A673 (cell line): ENCODE measurements at regions not wholly inside any gene's neighbourhood (a gene's known extent, or its start where the extent isn't known, plus 50 kb on each side); places are given as distances from the start of the nearest gene placed in this dataset.

ENCODE experiments used
- BruUV-seq: library from RNA; stranded (reverse); fragments of 400-500 nt; replicated peaks from 2 replicates; lab custom pipeline; 2021; lab: Mats Ljungman, UMichigan
- CTCF ChIA-PET: fragments of 300-600 bp; sonication (Branson Sonifier 250); formaldehyde crosslinking; loops from one replicate; lab custom pipeline; 2022; ENCODE audit warnings: antibody characterized with exemption; lab: Charles Lee
- POLR2A ChIA-PET: fragments of 300-600 bp; sonication (Branson Sonifier 250); formaldehyde crosslinking; loops from one replicate; lab custom pipeline; 2022; ENCODE audit warnings: antibody characterized with exemption; ENCODE audit not compliant: low non-redundant PET; lab: Charles Lee
- DNase-seq: peaks from one replicate; pipeline ENCODE4 v3.0.0-alpha.2; 2015; ENCODE audit warnings: low spot score
- H3K27ac ChIP-seq: fragments of 200-600 bp; sonication (generic); 2 replicates; pipeline ENCODE4 v1.5.1; 2016; ENCODE audit warnings: mixed run types, low read depth, mild to moderate bottlenecking, mixed read lengths, antibody characterized with exemption, low read length; ENCODE audit not compliant: poor library complexity, severe bottlenecking
- H3K27me3 ChIP-seq: fragments of 200-600 bp; sonication (generic); replicated peaks from 2 replicates; pipeline ENCODE4 v1.6.1; 2017; ENCODE audit warnings: mixed run types, low read depth, mild to moderate bottlenecking, mixed read lengths, antibody characterized with exemption, low read length; ENCODE audit not compliant: insufficient read depth, poor library complexity
- H3K36me3 ChIP-seq: fragments of 200-600 bp; sonication (generic); 2 replicates; pipeline ENCODE4 v1.6.1; 2016; ENCODE audit warnings: mixed run types, mild to moderate bottlenecking, mixed read lengths, antibody characterized with exemption, low read length; ENCODE audit not compliant: insufficient read depth, poor library complexity, severe bottlenecking
- H3K4me1 ChIP-seq: fragments of 200-600 bp; sonication (generic); 2 replicates; pipeline ENCODE4 v1.6.1; 2017; ENCODE audit warnings: mixed run types, mild to moderate bottlenecking, mixed read lengths, antibody characterized with exemption, low read length; ENCODE audit not compliant: insufficient read depth, poor library complexity, severe bottlenecking
- H3K4me3 ChIP-seq: fragments of 200-600 bp; sonication (generic); 2 replicates; pipeline ENCODE4 v1.5.1; 2016; ENCODE audit warnings: low read depth, mixed run types, mild to moderate bottlenecking, mixed read lengths, low read length; ENCODE audit not compliant: poor library complexity, severe bottlenecking
- H3K9me3 ChIP-seq: fragments of 200-600 bp; sonication (generic); 2 replicates; pipeline ENCODE4 v1.6.1; 2016; ENCODE audit warnings: mixed run types, low read depth, mild to moderate bottlenecking, mixed read lengths, antibody characterized with exemption, low read length; ENCODE audit not compliant: poor library complexity, severe bottlenecking
- CTCF ChIP-seq: fragments of 300-800, 200-600 bp; sonication (generic); conservative IDR thresholded peaks from 2 replicates; pipeline ENCODE4 v1.5.1; 2017; ENCODE audit warnings: low read depth, mild to moderate bottlenecking, antibody characterized with exemption, low read length, moderate library complexity, mixed read lengths
- EZH2 ChIP-seq: fragments of 200-600 bp; sonication (generic); IDR thresholded peaks from 2 replicates; pipeline ENCODE4 v1.6.1; 2017; ENCODE audit warnings: borderline replicate concordance, low read depth, mild to moderate bottlenecking, mixed read lengths, antibody characterized with exemption, low read length; ENCODE audit not compliant: poor library complexity, severe bottlenecking
- intact Hi-C: fragments of 100-400 bp; cut with micrococcal nuclease; formaldehyde crosslinking; loops from one replicate; pipeline ENCODE4 v1.10.0; 2022; ENCODE audit not compliant: unreplicated experiment

DNA sequence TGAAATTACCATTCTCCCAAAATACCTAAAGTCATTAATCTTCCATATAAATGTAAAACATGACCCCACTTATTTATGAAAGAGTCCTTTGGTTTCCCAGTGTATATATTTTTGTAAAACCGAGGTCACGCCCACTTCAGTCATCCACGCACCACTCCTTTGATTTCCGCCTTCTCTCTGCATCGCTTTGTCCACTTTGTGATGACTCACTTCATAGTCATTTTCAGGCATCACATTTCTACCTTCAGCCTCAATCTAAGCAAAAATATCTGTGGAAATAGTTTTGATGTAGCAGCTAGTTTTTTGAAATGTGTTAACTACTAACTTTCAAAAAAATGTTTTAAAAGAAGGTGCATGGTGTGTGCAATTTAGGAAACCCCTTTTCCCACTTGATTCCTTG, 793.5 kb upstream of the SOX11 start:
- POLR2A ChIA-PET, result no interaction called here
- CTCF ChIA-PET, result no interaction called here

GRCh38 chr2:4900242-4900641, 791.9 kb upstream of the SOX11 start:
- CTCF ChIA-PET, result no interaction called here
- Histone ChIP-seq H3K27me3 (no peaks in the 10 kb centered on the region), H3K27ac (no peak overlapping the region), H3K9me3 (no peaks in the 10 kb centered on the region), H3K36me3 (no peaks in the 10 kb centered on the region), H3K4me3 (no peak overlapping the region), H3K4me1 (no peaks in the 10 kb centered on the region)
- intact Hi-C loops, result no loop called here
- DNase-seq, result no peak
- no peak for TF ChIP-seq EZH2
- TF ChIP-seq CTCF, result no peak
- POLR2A ChIA-PET, result no interaction called here
- BruUV-seq, result no TSS peak

More for the DNA sequence above, 793.5 kb upstream of the SOX11 start:
- DNase-seq, result peak; percentile 39
- TF ChIP-seq CTCF (no peak), EZH2 (no peak)
- H3K27ac ChIP-seq, result no peak overlapping the region
- H3K27me3 ChIP-seq, result no peaks in the 10 kb centered on the region
- no peaks in the 10 kb centered on the region for H3K4me1 ChIP-seq
- no peak overlapping the region for H3K4me3 ChIP-seq
- intact Hi-C loops, result no loop called here
- H3K9me3 ChIP-seq, result no peaks in the 10 kb centered on the region
- no peaks in the 10 kb centered on the region for H3K36me3 ChIP-seq
- no TSS peak for BruUV-seq

DNA sequence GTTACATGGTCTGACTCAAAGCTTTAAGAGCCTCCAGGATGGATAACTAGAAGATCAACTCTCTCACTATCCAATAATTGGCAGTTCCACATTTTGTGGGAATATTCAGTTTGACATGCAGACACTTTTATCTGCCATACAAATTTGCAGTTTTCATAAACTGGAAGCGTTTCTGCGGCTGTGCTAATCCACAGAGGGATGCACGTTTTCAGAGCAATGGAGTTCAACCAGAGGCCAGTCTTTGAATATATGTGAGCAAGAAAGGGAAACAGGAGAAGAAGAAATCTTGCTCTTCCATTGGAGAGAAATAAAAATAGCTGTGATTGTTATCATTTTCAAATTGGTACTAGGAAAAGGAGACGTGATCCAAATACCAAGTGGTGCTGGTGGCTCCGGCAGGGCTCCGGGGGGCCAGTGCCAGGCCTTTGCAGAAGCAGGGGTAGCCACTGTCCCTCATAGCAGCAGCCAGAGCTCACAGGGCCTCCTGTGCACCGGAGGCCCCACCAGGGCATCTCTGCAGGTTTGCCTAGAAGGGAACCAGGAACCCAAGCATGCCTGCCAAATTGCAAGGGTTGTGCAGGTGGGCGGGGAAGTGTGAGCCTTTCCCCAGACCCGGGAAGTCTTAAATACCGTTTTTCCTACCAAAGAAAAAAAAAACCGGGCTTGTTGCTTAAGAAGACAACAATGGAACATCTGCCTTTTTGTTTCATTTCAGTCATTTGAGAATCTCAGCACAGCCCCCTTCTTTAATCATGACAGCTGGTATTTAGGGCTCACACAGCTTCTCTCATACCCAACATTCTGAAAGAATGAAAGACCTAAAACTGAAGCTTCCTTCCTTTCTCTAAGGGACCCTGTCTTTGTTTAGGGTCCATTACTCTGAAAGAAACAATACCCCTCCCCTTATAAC, 791.1 kb upstream of the SOX11 start:
- H3K36me3 ChIP-seq, result no peaks in the 10 kb centered on the region
- DNase-seq, result no peak
- H3K4me1 ChIP-seq, result no peaks in the 10 kb centered on the region
- no peak overlapping the region for H3K27ac ChIP-seq
- H3K9me3 ChIP-seq, result no peaks in the 10 kb centered on the region
- BruUV-seq, result no TSS peak
- TF ChIP-seq CTCF, result no peak
- no peak for TF ChIP-seq EZH2
- ChIA-PET POLR2A (no interaction called here), CTCF (no interaction called here)
- no peak overlapping the region for H3K4me3 ChIP-seq
- intact Hi-C loops, result no loop called here
- no peaks in the 10 kb centered on the region for H3K27me3 ChIP-seq
